HG03280 (cell line): ENCODE measurements at regions not wholly inside any gene's neighbourhood (a gene's known extent, or its start where the extent isn't known, plus 50 kb on each side); places are given as distances from the start of the nearest gene placed in this dataset.

Source experiments
- ATAC-seq: cut with Tn5 transposase; IDR thresholded peaks from one replicate; pipeline ENCODE4 v1.9.1; 2021; ENCODE audit warnings: mild to moderate bottlenecking, moderate library complexity; ENCODE audit not compliant: unreplicated experiment

DNA sequence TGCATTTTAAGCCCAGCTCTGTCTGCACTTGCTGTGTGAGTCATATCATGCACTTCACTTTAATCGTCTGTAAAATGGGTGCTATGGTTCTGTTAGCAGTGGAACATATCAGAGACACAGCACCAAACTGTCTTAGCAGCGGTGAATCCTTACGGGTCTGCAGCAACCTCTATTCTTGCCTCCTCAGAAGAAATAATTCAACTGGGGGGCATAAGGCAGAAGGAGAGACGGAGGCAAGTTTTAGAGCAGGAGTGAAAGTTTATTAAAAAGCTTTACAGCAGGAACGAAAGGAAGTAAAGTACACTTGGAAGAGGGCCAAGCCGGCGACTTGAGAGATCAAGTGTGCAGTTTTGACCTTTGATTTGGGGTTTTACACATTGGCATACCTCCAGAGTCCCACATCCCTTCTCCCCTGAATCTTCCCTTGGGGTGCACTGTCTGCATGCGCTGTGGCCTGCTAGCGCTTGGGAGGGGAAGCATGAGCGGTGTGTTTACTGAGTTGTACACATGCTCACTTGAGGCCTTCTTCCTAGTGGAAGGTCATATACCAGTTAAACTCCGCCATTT is 109.8 kb downstream of the DDX1 start:
- ATAC-seq, result no peak

DNA sequence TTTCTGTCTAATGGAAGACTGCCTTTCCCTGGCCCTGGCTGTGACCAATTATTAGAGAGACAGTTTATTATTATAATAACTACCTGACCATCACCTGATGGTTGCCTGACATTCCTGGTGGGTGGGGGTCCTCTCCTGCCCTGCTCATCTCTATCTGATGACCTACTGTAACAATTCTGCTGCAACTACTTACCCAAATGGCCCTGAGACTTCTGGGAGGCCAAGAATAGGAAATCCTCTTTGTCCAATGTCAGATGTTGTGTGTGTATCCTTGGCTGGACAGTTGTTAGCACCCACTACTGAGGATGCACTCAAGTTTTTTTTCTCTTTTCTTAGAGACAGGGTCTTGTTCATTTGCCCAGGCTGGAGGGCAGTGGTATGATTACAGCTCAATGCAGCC is 110.3 kb downstream of the DDX1 start:
- ATAC-seq, result no peak

- no peak for ATAC-seq
Observed at GRCh38 chr2:15702452-15702851, 110.8 kb downstream of the DDX1 start.

- no peak for ATAC-seq
Observed at GRCh38 chr2:15703365-15703869, 111.7 kb downstream of the DDX1 start.

GRCh38 chr2:15704086-15704787 is 112.6 kb downstream of the DDX1 start:
- ATAC-seq, result no peak

DNA sequence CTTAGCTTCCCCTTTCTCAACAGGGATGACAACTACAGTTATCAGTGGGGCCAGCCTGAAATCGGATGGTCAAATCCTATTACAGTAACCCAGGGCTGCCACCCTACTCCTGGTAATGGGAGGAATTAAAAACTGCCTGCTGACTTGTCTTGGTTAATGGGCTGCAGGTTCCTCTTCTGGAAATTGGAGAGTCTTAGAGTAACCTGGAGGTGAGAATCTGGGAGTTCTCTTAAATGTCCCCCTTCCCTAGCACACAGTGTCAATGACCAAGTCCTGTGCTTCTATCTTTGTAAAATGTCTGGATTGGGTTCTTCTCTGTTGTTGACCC is 113.1 kb downstream of the DDX1 start:
- ATAC-seq, result no peak

DNA sequence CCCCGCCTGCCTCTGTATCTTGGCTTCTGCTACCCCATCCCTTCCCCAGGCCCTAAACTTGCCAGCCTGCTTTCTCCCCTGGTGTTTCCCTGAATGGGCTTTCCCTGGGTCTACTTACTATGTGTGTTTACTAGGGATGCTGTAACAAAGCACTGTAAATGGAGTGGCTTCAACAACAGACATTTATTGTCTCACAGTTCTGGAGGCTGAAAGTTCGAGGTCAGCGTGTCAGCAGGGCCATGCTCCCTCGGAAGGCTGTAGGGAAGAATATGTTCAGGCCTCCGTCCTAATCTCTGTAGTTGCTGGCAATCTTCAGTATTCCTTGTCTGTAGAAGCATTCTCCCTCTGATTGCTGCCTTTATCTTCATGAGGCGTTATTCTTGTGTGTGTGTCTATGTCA is 113.6 kb downstream of the DDX1 start:
- ATAC-seq, result no peak

DNA sequence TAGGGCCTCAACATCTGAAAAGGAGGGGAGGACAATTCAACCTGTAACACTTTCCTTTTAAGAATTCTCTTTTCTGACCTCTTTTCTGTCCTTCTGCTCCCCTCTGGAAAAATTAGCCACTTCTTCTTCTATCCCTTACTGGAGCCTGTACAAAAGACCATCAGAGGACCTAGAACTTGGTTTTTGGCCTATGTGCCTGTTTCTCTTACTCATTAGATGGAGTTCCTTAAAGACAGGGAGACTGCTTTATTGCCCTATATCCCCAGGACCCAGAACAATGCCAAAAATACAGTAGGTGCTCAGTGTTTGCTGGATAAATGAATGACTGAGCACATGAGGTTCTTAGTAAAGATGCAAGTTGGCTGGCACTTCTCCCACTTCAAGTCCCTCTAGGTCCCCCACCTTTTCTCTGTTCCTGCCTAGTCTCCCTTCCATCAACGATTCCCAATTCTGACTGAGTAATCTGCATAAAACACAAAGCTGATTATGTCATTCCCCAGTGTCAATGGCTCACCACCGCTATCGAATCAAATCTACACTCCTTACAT is 114.2 kb downstream of the DDX1 start:
- ATAC-seq, result no peak

- no peak for ATAC-seq
Observed at GRCh38 chr2:15706424-15706823, 114.8 kb downstream of the DDX1 start.

- no peak for ATAC-seq
Observed at GRCh38 chr2:15706986-15707632, 115.4 kb downstream of the DDX1 start.

DNA sequence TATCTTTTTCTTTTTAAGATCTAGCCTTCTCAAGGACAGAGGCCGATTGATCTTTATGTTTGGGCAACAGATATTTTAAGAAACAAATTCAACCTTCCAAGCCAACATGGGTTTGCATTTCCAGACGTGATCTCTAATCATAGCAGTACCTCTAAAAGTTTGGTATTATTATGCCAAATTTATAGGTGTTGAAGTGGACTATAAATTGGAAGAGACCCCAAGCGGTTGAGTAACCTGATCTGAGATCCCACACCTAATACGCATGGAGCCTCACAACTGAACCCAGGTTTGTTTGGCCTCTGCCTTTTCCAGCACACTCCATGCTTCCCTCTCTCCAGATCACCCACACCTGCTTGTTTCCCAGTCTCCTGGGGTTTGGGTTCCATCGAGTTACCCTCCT is 116.5 kb downstream of the DDX1 start:
- no peak for ATAC-seq

GRCh38 chr2:15708865-15709820 is 117.5 kb downstream of the DDX1 start:
- no peak for ATAC-seq

GRCh38 chr2:15711126-15711860 is 119.6 kb downstream of the DDX1 start:
- no peak for ATAC-seq

DNA sequence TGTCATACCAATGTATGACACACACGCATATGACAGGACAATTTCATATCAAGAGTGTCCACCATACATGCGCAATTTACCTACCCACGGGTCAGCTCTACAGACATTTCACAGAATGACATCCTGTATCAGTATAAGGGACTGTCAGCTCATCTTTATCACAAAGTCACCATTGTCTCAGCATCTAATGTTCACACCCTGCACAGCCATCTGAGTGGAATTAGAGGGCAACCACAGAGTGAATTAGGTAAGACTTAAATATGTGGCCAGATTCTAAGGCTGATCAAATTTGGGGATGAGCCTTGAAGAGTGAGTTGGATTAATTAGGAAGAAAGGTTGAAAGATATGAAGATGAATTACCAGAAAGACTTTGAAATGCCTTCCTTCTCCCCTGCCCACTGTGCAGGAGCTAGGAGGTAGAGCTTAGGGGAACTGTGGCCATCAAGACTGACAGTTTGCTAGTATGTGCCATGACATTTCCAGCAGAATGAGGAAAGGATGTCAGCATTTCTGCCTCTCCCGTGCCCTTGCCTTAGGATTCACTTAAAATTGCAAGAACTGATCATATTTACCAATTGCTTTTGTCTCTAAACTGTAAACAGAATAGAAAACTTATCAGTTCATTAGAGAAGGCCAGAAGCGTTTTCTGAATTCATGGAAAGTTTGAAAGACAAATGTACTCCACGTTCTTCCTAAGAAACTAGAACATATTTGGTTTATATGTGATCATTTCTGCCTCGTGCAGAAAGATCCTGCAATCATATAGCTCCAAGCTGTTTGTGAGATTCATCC is 121.1 kb downstream of the DDX1 start:
- no peak for ATAC-seq

DNA sequence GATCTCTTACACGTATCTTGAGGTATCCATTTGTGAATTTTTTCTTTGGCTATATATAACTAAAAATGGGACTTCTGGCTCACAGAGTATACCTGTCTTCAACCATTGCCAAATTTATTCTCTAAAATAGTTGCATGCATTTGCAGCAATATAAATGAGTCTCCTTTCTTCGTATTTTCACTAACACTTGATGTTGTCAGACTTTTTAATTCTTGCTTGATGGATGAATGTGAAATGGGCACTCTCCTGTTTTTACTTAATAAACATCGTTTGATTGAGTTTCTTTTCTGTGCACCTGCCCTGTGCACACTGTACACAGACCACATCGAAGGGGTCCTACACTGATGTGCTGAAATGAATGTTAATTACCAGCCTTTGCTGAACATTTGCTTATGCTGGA is 121.8 kb downstream of the DDX1 start:
- no peak for ATAC-seq

DNA sequence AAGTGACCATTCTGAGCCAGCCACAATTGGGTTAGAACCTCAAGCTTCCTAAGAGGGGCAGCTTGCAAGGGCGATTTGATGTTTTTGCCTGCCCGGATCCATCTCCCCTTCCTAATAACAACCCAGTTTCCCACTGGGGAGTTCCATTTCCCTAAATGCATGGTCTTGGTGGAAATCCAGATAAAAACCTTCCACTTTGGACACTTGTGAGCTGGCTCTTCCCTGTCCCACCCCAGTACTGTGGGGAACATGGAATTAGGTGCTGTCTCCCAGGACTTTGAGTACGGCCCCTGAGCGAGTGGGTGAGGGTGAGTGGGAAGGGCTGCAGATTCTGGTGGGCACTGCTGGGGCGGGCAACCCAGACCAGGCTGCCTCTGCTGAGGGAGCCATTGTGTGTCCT is 122.3 kb downstream of the DDX1 start:
- ATAC-seq, result no peak

GRCh38 chr2:15714609-15715008 is 122.9 kb downstream of the DDX1 start:
- ATAC-seq, result no peak

DNA sequence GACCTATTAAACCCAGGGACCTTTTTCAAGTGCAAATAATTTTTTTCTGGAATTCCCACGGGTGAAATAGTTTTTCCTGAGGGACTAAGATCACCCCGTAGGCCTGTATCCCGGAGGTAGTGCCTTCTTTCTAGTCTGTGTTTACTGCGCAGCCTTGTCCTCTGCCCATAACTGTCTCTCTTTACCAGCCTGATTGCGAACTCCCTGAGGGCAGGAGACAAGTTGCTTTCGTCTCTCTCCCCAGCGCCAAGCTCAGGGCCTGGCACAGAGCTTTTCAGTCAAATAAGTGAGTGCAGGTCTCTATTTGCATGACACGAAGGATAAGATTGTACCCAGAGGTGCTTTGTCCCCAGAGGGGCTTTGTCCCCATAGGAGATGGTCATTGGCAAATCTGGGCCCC is 123.9 kb downstream of the DDX1 start:
- ATAC-seq, result no peak

- no peak for ATAC-seq
Observed at GRCh38 chr2:15718103-15718943, 126.7 kb downstream of the DDX1 start.
